ENCODE measurements at regions not wholly inside any gene's neighbourhood (a gene's known extent, or its start where the extent isn't known, plus 50 kb on each side); places are given as distances from the start of the nearest gene placed in this dataset.

DNA sequence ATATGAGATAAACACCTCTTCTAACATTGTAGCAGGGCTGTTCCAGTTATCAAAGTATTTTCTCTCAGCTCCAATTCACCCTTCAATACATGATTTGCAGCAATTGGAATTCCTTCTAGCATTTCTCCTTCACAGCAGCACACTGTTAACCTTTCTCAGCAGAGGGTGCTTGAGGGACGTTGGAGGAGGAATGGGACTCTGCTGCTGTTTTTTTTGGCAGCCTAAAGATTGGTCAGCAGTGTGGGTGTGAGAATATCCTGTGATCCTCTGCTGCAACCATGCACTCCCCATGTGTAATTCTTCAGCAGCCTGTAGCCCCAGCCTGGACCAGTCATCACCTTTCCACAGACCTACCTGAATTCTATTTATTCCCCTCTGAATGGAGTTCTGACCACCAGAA is 1708.9 kb upstream of the CELF4 start:
- TF ChIP-seq, protein P1, sequence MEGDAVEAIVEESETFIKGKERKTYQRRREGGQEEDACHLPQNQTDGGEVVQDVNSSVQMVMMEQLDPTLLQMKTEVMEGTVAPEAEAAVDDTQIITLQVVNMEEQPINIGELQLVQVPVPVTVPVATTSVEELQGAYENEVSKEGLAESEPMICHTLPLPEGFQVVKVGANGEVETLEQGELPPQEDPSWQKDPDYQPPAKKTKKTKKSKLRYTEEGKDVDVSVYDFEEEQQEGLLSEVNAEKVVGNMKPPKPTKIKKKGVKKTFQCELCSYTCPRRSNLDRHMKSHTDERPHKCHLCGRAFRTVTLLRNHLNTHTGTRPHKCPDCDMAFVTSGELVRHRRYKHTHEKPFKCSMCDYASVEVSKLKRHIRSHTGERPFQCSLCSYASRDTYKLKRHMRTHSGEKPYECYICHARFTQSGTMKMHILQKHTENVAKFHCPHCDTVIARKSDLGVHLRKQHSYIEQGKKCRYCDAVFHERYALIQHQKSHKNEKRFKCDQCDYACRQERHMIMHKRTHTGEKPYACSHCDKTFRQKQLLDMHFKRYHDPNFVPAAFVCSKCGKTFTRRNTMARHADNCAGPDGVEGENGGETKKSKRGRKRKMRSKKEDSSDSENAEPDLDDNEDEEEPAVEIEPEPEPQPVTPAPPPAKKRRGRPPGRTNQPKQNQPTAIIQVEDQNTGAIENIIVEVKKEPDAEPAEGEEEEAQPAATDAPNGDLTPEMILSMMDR (IDR thresholded peaks at IDR 0.05): no peak
- TF ChIP-seq POLR2A (IDR thresholded peaks at IDR 0.05) (no peak), EP300 (IDR thresholded peaks at IDR 0.05) (no peak)
